Duodenal mucosa (tissue), 2 donors: ENCODE measurements at regions not wholly inside any gene's neighbourhood (a gene's known extent, or its start where the extent isn't known, plus 50 kb on each side); places are given as distances from the start of the nearest gene placed in this dataset.

Experiments
- H3K27ac ChIP-seq: one replicate; pipeline ENCODE4 v1.7.0; 2013; ENCODE audit warnings: low read depth, low read length
- H3K27me3 ChIP-seq, 2 donors: one replicate each; pipeline ENCODE4 v1.7.0; 2013; ENCODE audit warnings: low read length in 2 of 2, control low read depth in 1 of 2; ENCODE audit not compliant: insufficient read depth in 2 of 2, control insufficient read depth in 1 of 2
- H3K36me3 ChIP-seq, 2 donors: one replicate each; pipeline ENCODE4 v1.7.0; 2013; ENCODE audit warnings: low read length in 2 of 2, control low read depth in 1 of 2; ENCODE audit not compliant: insufficient read depth in 2 of 2, control insufficient read depth in 1 of 2
- H3K4me1 ChIP-seq, 2 donors: one replicate each; pipeline ENCODE4 v1.7.0; 2013; ENCODE audit warnings: low read length in 2 of 2, control low read depth in 1 of 2; ENCODE audit not compliant: insufficient read depth in 2 of 2, control insufficient read depth in 1 of 2
- H3K4me3 ChIP-seq, 2 donors: one replicate each; pipeline ENCODE4 v1.7.0; 2013; ENCODE audit warnings: low read length in 2 of 2, low read depth in 1 of 2
- H3K9ac ChIP-seq, 2 donors: one replicate each; pipeline ENCODE4 v1.7.0; 2013; ENCODE audit warnings: low read length in 2 of 2, low read depth in 1 of 2
- H3K9me3 ChIP-seq, 2 donors: one replicate each; pipeline ENCODE4 v1.7.0; 2013; ENCODE audit warnings: low read length in 2 of 2, control low read depth in 1 of 2; ENCODE audit not compliant: control insufficient read depth in 1 of 2

- Histone ChIP-seq H3K9ac (no peak overlapping the region), H3K36me3 (no peaks in the 10 kb centered on the region)
Measured at GRCh38 chr1:184287001-184287400, 99.8 kb upstream of the C1orf21 start.

GRCh38 chr1:184289825-184290550 is 96.8 kb upstream of the C1orf21 start:
- Histone ChIP-seq H3K27ac (no peak overlapping the region), H3K4me1 (no peaks in the 10 kb centered on the region), H3K27me3 (no peaks in the 10 kb centered on the region), H3K4me3 (no peak overlapping the region), H3K9me3 (peaks cover 10 to 19% of the 10 kb centered on the region in 2 donors), H3K36me3 (no peaks in the 10 kb centered on the region), H3K9ac (no peak overlapping the region)

More at GRCh38 chr1:184287001-184287400, 99.8 kb upstream of the C1orf21 start:
- Histone ChIP-seq H3K27ac (no peak overlapping the region), H3K27me3 (no peaks in the 10 kb centered on the region), H3K9me3 (peaks cover 10 to 19% of the 10 kb centered on the region in 2 donors), H3K4me3 (no peak overlapping the region), H3K4me1 (no peaks in the 10 kb centered on the region)

GRCh38 chr1:184291701-184292100 is 95.1 kb upstream of the C1orf21 start:
- Histone ChIP-seq H3K9ac (no peak overlapping the region), H3K9me3 (peaks cover 10 to 19% of the 10 kb centered on the region in 2 donors), H3K27me3 (no peaks in the 10 kb centered on the region), H3K27ac (no peak overlapping the region), H3K36me3 (no peaks in the 10 kb centered on the region), H3K4me3 (no peak overlapping the region), H3K4me1 (peaks cover under 1 to 2% of the 10 kb centered on the region in 2 donors)

- no peaks in the 10 kb centered on the region for H3K27me3 ChIP-seq
- peaks cover 5 to 6% of the 10 kb centered on the region in 2 donors for H3K4me1 ChIP-seq
- no peak overlapping the region for H3K4me3 ChIP-seq
- no peaks in the 10 kb centered on the region for H3K36me3 ChIP-seq
- no peak overlapping the region for H3K27ac ChIP-seq
- H3K9me3 ChIP-seq: peaks cover 9 to 16% of the 10 kb centered on the region in 2 donors
- no peak overlapping the region for H3K9ac ChIP-seq
Measured at GRCh38 chr1:184292101-184292500, 94.7 kb upstream of the C1orf21 start.

GRCh38 chr1:184294101-184294500 is 92.7 kb upstream of the C1orf21 start:
- Histone ChIP-seq H3K36me3 (no peaks in the 10 kb centered on the region), H3K27ac (no peak overlapping the region), H3K4me1 (peaks cover 7% of the 10 kb centered on the region in 2 donors), H3K9me3 (peaks cover 8 to 11% of the 10 kb centered on the region in 2 donors), H3K27me3 (no peaks in the 10 kb centered on the region), H3K9ac (no peak overlapping the region), H3K4me3 (no peak overlapping the region)

GRCh38 chr1:184296466-184297243 is 90.2 kb upstream of the C1orf21 start:
- Histone ChIP-seq H3K4me3 (no peak overlapping the region), H3K4me1 (peaks cover 7% of the 10 kb centered on the region in 2 donors), H3K27me3 (no peaks in the 10 kb centered on the region), H3K9ac (no peak overlapping the region), H3K27ac (no peak overlapping the region), H3K36me3 (no peaks in the 10 kb centered on the region), H3K9me3 (no peaks in the 10 kb centered on the region)

GRCh38 chr1:184297244-184297750 is 89.5 kb upstream of the C1orf21 start:
- no peaks in the 10 kb centered on the region for H3K27me3 ChIP-seq
- H3K9me3 ChIP-seq: no peaks in the 10 kb centered on the region
- H3K9ac ChIP-seq: no peak overlapping the region
- H3K27ac ChIP-seq: no peak overlapping the region
- H3K4me3 ChIP-seq: no peak overlapping the region
- H3K4me1 ChIP-seq: peaks cover 7% of the 10 kb centered on the region in 2 donors
- no peaks in the 10 kb centered on the region for H3K36me3 ChIP-seq

GRCh38 chr1:184298440-184299405 is 88.1 kb upstream of the C1orf21 start:
- peaks cover 7% of the 10 kb centered on the region in 2 donors for H3K4me1 ChIP-seq
- peaks cover 0 to 2% of the 10 kb centered on the region in 2 donors for H3K9me3 ChIP-seq
- no peak overlapping the region for H3K27ac ChIP-seq
- H3K9ac ChIP-seq: no peak overlapping the region
- H3K4me3 ChIP-seq: no peak overlapping the region
- H3K27me3 ChIP-seq: no peaks in the 10 kb centered on the region
- no peaks in the 10 kb centered on the region for H3K36me3 ChIP-seq

- Histone ChIP-seq H3K9ac (no peak overlapping the region), H3K4me3 (no peak overlapping the region), H3K9me3 (peaks cover 0 to 2% of the 10 kb centered on the region in 2 donors), H3K27me3 (no peaks in the 10 kb centered on the region), H3K27ac (no peak overlapping the region), H3K4me1 (peaks cover 7% of the 10 kb centered on the region in 2 donors), H3K36me3 (no peaks in the 10 kb centered on the region)
Measured at GRCh38 chr1:184299406-184299790, 87.4 kb upstream of the C1orf21 start.
